C4-2B (cell line): ENCODE measurements at regions not wholly inside any gene's neighbourhood (a gene's known extent, or its start where the extent isn't known, plus 50 kb on each side); places are given as distances from the start of the nearest gene placed in this dataset.
"Not testable (repeated sequence)": the region's sequence is repeated elsewhere in the genome, so short reads cannot be mapped to it uniquely, and the experiment has no call there.

ENCODE experiments used
- H3K27ac ChIP-seq: fragments of 450-650 bp; 2 replicates; pipeline ENCODE4 v1.5.1; 2017
- CTCF ChIP-seq: fragments of 450-650 bp; conservative IDR thresholded peaks from 2 replicates; pipeline ENCODE4 v1.5.1; 2017; ENCODE audit warnings: mild to moderate bottlenecking
- ZFX ChIP-seq: fragments of 450-650 bp; IDR thresholded peaks from 2 replicates; pipeline ENCODE4 v1.6.1; 2017

DNA sequence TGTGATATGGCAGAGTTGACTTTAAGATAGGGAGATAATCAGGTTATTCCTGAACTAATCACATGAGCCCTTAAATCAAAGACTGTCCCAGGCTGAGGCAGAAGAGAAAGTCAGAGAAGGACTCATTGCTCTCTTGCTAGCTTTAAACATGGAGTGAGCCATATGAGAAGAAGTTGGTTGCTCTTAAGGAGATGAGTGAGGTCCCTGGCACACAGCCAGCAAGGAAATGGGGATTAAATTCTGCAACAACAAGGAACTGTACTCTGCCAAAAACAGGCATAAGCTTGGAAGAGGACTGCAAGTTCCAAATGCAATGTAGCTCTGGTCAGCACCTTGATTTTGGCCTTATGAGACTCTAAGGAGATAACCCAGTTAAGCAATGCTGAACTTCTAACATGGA is 457.0 kb downstream of the PLOD2 start:
- TF ChIP-seq ZFX, result no peak
- no peak for TF ChIP-seq CTCF
- H3K27ac ChIP-seq, result no peak overlapping the region

- H3K27ac ChIP-seq, result not testable (repeated sequence)
Measured at GRCh38 chr3:145709779-145710178, 451.2 kb downstream of the PLOD2 start.

DNA sequence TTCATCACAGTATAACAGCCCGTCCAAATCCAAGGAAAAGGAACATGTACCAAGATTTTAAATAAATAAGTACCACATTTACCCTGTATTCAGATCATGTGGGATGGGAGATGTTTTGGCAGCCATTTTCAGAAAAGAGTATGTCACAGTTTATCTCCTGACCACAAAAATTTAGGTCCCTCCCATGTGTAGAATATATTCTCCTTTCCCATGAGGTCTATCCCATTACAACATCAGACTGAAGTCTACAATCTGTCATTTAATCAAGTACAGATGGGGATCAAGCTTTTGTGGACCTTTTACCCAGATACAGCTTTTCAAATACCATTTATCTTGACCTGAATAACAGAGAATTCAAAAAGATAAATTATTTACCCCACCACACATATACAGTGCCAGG is 444.5 kb downstream of the PLOD2 start:
- H3K27ac ChIP-seq, result no peak overlapping the region
- TF ChIP-seq CTCF (no peak), ZFX (no peak)

DNA sequence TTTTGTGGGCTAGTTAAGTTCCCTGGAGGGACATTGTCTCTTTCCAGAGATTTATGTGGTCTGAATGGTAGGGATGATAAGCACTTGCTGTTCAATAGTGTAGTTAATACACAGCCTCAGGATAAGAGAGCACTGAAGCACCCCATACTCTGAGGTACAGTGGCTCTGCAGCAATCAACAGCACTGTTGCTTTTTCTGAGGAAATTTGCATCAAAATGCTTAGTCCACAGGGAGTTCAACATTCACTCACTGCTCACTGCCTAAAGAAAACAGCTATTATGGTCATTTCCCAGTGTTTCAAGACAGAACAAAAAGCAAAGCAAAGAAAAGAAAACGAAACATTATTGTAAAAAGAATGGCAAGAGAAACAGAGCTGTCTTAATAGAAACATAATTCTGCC is 441.9 kb downstream of the PLOD2 start:
- no peak overlapping the region for H3K27ac ChIP-seq
- TF ChIP-seq ZFX (no peak), CTCF (no peak)

- no peak overlapping the region for H3K27ac ChIP-seq
- TF ChIP-seq ZFX, result no peak
- no peak for TF ChIP-seq CTCF
Measured at GRCh38 chr3:145721273-145721805, 439.6 kb downstream of the PLOD2 start.

GRCh38 chr3:145721815-145722214 is 439.2 kb downstream of the PLOD2 start:
- H3K27ac ChIP-seq, result no peak overlapping the region
- TF ChIP-seq ZFX, result no peak
- TF ChIP-seq CTCF, result no peak

DNA sequence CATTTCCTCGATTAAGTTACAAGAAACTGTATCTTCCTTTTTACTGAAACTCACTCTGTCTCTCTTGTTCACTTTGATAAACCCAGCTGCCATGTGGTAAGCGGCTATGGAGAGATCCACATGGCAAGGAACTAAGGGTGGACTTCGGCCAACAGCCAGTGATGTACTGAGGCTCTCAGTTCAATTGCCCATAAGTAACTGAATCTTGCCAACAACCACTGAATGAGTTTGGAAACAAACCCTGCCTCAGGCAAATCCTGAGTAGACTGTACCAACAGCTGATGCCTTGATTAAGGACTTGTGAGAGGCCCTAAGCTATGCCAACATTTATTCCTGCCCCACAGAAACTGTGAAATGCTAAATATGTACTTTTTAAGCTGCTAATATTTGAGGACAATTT is 433.5 kb downstream of the PLOD2 start:
- H3K27ac ChIP-seq, result no peak overlapping the region
- no peak for TF ChIP-seq ZFX
- no peak for TF ChIP-seq CTCF

DNA sequence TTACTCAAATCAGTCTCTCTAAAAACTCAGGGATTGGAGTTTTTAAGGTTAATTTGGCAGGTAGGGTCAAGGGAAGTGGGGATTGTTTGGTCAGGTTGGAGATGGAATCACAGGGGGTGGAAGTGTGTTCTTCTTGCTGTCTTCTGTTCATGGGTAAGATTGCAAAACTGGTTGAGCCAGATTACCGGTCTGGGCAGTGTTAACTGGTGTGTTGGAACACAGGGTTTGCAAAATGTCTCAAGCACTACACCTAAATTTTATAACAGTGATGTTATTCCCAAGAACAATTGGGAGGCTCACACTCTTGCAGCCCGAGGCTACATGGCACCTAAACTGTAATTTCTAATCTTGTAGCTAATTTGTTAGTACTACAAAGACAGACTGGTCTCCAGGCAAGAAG is 425.4 kb downstream of the PLOD2 start:
- H3K27ac ChIP-seq, result no peak overlapping the region
- TF ChIP-seq CTCF (no peak), ZFX (no peak)
